SK-N-MC (cell line): ENCODE measurements at regions not wholly inside any gene's neighbourhood (a gene's known extent, or its start where the extent isn't known, plus 50 kb on each side); places are given as distances from the start of the nearest gene placed in this dataset.

Experiments
- DNase-seq: peaks from one replicate; pipeline ENCODE4 v3.0.0-alpha.2; 2011; ENCODE audit warnings: low read depth, low spot score
- H3K27ac ChIP-seq: fragments of 200-600 bp; sonication (generic); 2 replicates; pipeline ENCODE4 v1.5.1; 2016; ENCODE audit warnings: mixed run types
- H3K36me3 ChIP-seq: fragments of 200-600 bp; sonication (generic); 2 replicates; pipeline ENCODE4 v1.6.1; 2017; ENCODE audit warnings: antibody characterized with exemption, low read length, mixed read lengths; ENCODE audit not compliant: insufficient read depth
- H3K4me3 ChIP-seq: fragments of 200-600 bp; sonication (generic); 2 replicates; pipeline ENCODE4 v1.5.1; 2016
- H3K9ac ChIP-seq: fragments of 200-600 bp; sonication (generic); 2 replicates; pipeline ENCODE4 v1.8.0; 2017; ENCODE audit warnings: mixed run types, mixed read lengths; ENCODE audit not compliant: insufficient read length
- H3K9me3 ChIP-seq: fragments of 200-600 bp; sonication (generic); 2 replicates; pipeline ENCODE4 v1.6.1; 2017; ENCODE audit warnings: low read depth, mild to moderate bottlenecking, antibody characterized with exemption, low read length, moderate library complexity, mixed read lengths
- EZH2 ChIP-seq: fragments of 200-600 bp; sonication (generic); IDR thresholded peaks from one replicate; pipeline ENCODE4 v1.6.1; 2017; ENCODE audit warnings: antibody characterized with exemption
- FOXP2 ChIP-seq: optimal IDR thresholded peaks from 2 replicates; pipeline ENCODE3; 2011; ENCODE audit warnings: mild to moderate bottlenecking, moderate library complexity; ENCODE audit not compliant: insufficient read depth; ENCODE audit errors: extremely low read length, control extremely low read depth
- POLR2AphosphoS5 ChIP-seq: IDR thresholded peaks from 2 replicates; pipeline ENCODE4 v1.6.1; 2012; ENCODE audit warnings: mild to moderate bottlenecking, low read depth, low read length, borderline replicate concordance

- Histone ChIP-seq H3K36me3 (peaks cover 27% of the 10 kb centered on the region), H3K9ac (peak overlapping the region; percentile 15), H3K4me3 (peak overlapping the region; percentile 48; the same call in 1 of the 2 replicates), H3K27ac (no peak overlapping the region), H3K9me3 (no peaks in the 10 kb centered on the region)
- no peak for DNase-seq
- TF ChIP-seq POLR2AphosphoS5 (no peak), EZH2 (no peak), FOXP2 (no peak)
Observed at GRCh38 chr9:708182-708550, 133.3 kb upstream of the DMRT1 start.

- TF ChIP-seq EZH2 (no peak), FOXP2 (no peak), POLR2AphosphoS5 (no peak)
- Histone ChIP-seq H3K9me3 (no peaks in the 10 kb centered on the region), H3K36me3 (peaks cover 30% of the 10 kb centered on the region), H3K9ac (peak overlapping the region; percentile 15), H3K27ac (no peak overlapping the region), H3K4me3 (peak overlapping the region; percentile 48; the same call in 1 of the 2 replicates)
- DNase-seq: no peak
Observed at GRCh38 chr9:708551-709432, 132.7 kb upstream of the DMRT1 start.

GRCh38 chr9:710951-711745 lies 130.3 kb upstream of the DMRT1 start:
- Histone ChIP-seq H3K9me3 (no peaks in the 10 kb centered on the region), H3K4me3 (no peak overlapping the region), H3K36me3 (peaks cover 38% of the 10 kb centered on the region), H3K9ac (no peak overlapping the region), H3K27ac (no peak overlapping the region)
- no peak for DNase-seq
- TF ChIP-seq POLR2AphosphoS5 (no peak), EZH2 (no peak), FOXP2 (no peak)

GRCh38 chr9:711761-712553 lies 129.5 kb upstream of the DMRT1 start:
- H3K27ac ChIP-seq: no peak overlapping the region
- no peak overlapping the region for H3K9ac ChIP-seq
- no peak for TF ChIP-seq EZH2
- TF ChIP-seq FOXP2: no peak
- no peak for TF ChIP-seq POLR2AphosphoS5
- H3K9me3 ChIP-seq: no peaks in the 10 kb centered on the region
- H3K4me3 ChIP-seq: no peak overlapping the region
- peaks cover 38% of the 10 kb centered on the region for H3K36me3 ChIP-seq
- DNase-seq: no peak

- TF ChIP-seq FOXP2 (no peak), POLR2AphosphoS5 (no peak), EZH2 (no peak)
- DNase-seq: no peak
- H3K4me3 ChIP-seq: no peak overlapping the region
- H3K9ac ChIP-seq: no peak overlapping the region
- H3K36me3 ChIP-seq: peaks cover 38% of the 10 kb centered on the region
- H3K9me3 ChIP-seq: no peaks in the 10 kb centered on the region
- H3K27ac ChIP-seq: no peak overlapping the region
Observed at GRCh38 chr9:712643-713042, 128.9 kb upstream of the DMRT1 start.

- no peak for DNase-seq
- Histone ChIP-seq H3K4me3 (no peak overlapping the region), H3K36me3 (peaks cover 38% of the 10 kb centered on the region), H3K9me3 (no peaks in the 10 kb centered on the region), H3K27ac (no peak overlapping the region), H3K9ac (no peak overlapping the region)
- no peak for TF ChIP-seq FOXP2
- TF ChIP-seq EZH2: no peak
- TF ChIP-seq POLR2AphosphoS5: no peak
Observed at GRCh38 chr9:713091-713490, 128.4 kb upstream of the DMRT1 start.

- no peak overlapping the region for H3K4me3 ChIP-seq
- TF ChIP-seq POLR2AphosphoS5 (no peak), FOXP2 (no peak), EZH2 (no peak)
- no peak for DNase-seq
- no peaks in the 10 kb centered on the region for H3K9me3 ChIP-seq
- H3K36me3 ChIP-seq: peaks cover 38% of the 10 kb centered on the region
- no peak overlapping the region for H3K9ac ChIP-seq
- no peak overlapping the region for H3K27ac ChIP-seq
Observed at GRCh38 chr9:714675-715074, 126.8 kb upstream of the DMRT1 start.

GRCh38 chr9:715300-715699 lies 126.2 kb upstream of the DMRT1 start:
- no peak overlapping the region for H3K4me3 ChIP-seq
- DNase-seq: no peak
- H3K36me3 ChIP-seq: peaks cover 38% of the 10 kb centered on the region
- no peak overlapping the region for H3K9ac ChIP-seq
- no peaks in the 10 kb centered on the region for H3K9me3 ChIP-seq
- TF ChIP-seq EZH2 (no peak), POLR2AphosphoS5 (no peak), FOXP2 (no peak)
- no peak overlapping the region for H3K27ac ChIP-seq
